T-helper 17 cell (primary cell): ENCODE measurements at regions not wholly inside any gene's neighbourhood (a gene's known extent, or its start where the extent isn't known, plus 50 kb on each side); places are given as distances from the start of the nearest gene placed in this dataset.
"Not testable (repeated sequence)": the region's sequence is repeated elsewhere in the genome, so short reads cannot be mapped to it uniquely, and the experiment has no call there.

Experiments used
- ATAC-seq: fragments of 150-1000 bp; cut with Tn5 transposase; 2 replicates; pipeline ENCODE4 v1.10.0; 2021; ENCODE audit warnings: mild to moderate bottlenecking, moderate library complexity
- DNase-seq, 3 donors: peaks; one replicate each; pipeline versions ENCODE4 v3.0.0 to v3.0.0-alpha.2; 2020 to 2021
- H3K9me3 ChIP-seq: one replicate; pipeline ENCODE4 v1.7.0; 2013; ENCODE audit warnings: low read length, mild to moderate bottlenecking; ENCODE audit not compliant: control insufficient read depth, poor library complexity, severe bottlenecking
- H3K27ac Mint-ChIP-seq: one replicate; pipeline ENCODE4 v1.8.0; 2022; ENCODE audit warnings: mild to moderate bottlenecking, moderate library complexity, mixed read lengths
- H3K27me3 Mint-ChIP-seq: one replicate; pipeline ENCODE4 v1.8.0; 2022; ENCODE audit warnings: mixed read lengths
- H3K36me3 Mint-ChIP-seq: one replicate; pipeline ENCODE4 v1.8.0; 2022; ENCODE audit warnings: low read depth, mixed read lengths
- H3K4me1 Mint-ChIP-seq: one replicate; pipeline ENCODE4 v1.8.0; 2022; ENCODE audit warnings: mild to moderate bottlenecking, mixed read lengths
- H3K4me3 Mint-ChIP-seq: one replicate; pipeline ENCODE4 v1.8.0; 2022; ENCODE audit warnings: mild to moderate bottlenecking, moderate library complexity, mixed read lengths

DNA sequence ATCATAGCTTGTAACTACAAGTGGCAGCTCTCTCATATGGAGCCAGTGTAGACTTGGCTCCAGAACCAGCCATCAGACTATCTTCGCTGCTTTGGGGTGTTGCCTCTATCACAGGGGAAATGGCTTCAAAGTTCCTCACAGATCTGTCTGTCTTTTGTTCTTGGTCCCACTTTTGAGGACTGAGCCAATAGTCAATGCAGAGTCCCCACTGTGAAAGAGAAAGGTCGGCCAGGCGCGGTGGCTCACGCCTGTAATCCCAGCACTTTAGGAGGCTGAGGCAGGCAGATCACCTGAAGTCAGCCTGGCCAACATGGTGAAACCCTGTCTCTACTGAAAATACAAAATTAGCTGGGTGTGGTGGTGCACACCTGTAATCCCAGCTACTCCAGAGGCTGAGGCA is 86.9 kb upstream of the FZD7 start:
- ATAC-seq, H3K4me1 Mint-ChIP-seq, H3K27ac Mint-ChIP-seq, H3K4me3 Mint-ChIP-seq, H3K9me3 ChIP-seq, H3K36me3 Mint-ChIP-seq, DNase-seq: not testable (repeated sequence)
- H3K27me3 Mint-ChIP-seq: peaks cover 34% of the 10 kb centered on the region

- H3K9me3 ChIP-seq: no peaks in the 10 kb centered on the region
- no peak for DNase-seq
- Mint-ChIP-seq H3K4me1 (no peaks in the 10 kb centered on the region), H3K4me3 (no peak overlapping the region), H3K36me3 (no peaks in the 10 kb centered on the region), H3K27ac (no peak overlapping the region), H3K27me3 (peaks cover 36% of the 10 kb centered on the region)
- no peak for ATAC-seq
Measured at GRCh38 chr2:201947287-201947686, 86.4 kb upstream of the FZD7 start.

DNA sequence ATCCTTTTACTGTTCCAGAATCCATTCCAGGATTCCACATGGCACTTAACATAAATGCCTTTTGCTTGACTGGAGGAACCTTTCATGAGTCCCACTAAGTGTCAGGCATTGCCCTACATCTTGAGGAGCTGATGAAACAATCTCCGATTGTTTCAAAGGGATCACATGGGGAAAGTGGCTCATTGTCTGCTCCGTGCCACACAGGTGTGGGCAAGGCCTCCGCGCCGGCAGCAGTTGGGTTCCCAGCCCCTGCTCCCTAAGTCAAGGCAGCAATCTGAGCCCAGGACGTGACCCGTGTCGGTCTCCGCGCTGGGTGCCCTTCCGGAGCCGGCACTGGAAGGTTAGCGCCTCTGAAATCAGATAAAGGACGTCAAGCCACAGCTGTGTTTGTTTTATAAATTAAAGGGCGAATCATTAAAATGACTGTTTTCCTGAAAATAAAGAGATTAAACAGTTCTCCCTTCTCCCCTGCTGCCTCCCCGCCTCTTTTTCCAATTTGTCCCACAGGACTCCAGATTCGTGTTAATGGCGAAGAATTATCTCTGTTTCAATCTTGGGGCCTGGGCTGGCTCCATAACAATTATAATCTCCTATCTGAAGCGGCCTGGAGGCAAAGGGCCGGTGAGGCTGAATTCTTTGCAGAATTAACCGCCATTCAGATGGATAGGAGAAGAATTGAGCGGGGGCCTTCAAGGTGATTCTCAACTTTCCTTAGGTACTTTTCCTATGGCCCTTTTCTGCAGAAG is 84.3 kb upstream of the FZD7 start:
- Mint-ChIP-seq H3K36me3 (no peaks in the 10 kb centered on the region), H3K4me3 (no peak overlapping the region), H3K4me1 (no peaks in the 10 kb centered on the region), H3K27ac (no peak overlapping the region), H3K27me3 (peaks cover 50% of the 10 kb centered on the region)
- no peaks in the 10 kb centered on the region for H3K9me3 ChIP-seq
- ATAC-seq (no peak), DNase-seq (no peak)

DNA sequence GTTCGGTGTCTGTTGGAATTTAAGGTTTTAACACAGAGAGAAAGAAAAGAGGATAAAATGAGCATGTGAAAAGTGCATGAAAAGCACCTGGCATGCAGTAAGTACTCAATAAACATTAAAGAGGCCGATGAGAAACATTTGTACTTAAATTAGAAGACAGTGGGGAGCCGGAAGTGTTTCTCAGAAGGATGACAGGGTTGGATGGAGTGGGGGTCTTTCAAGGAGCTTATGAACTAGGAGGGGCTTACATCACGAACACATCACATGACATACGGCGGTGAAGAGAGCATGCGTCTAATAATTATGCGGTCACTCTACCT is 83.8 kb upstream of the FZD7 start:
- H3K4me3 Mint-ChIP-seq: no peak overlapping the region
- no peak overlapping the region for H3K27ac Mint-ChIP-seq
- H3K36me3 Mint-ChIP-seq: no peaks in the 10 kb centered on the region
- DNase-seq: no peak
- no peaks in the 10 kb centered on the region for H3K9me3 ChIP-seq
- no peak for ATAC-seq
- H3K4me1 Mint-ChIP-seq: no peaks in the 10 kb centered on the region
- peaks cover 51% of the 10 kb centered on the region for H3K27me3 Mint-ChIP-seq

GRCh38 chr2:201950606-201951005 is 83.0 kb upstream of the FZD7 start:
- H3K27ac Mint-ChIP-seq: no peak overlapping the region
- H3K36me3 Mint-ChIP-seq: no peaks in the 10 kb centered on the region
- ATAC-seq (no peak), DNase-seq (no peak)
- H3K4me1 Mint-ChIP-seq: no peaks in the 10 kb centered on the region
- no peaks in the 10 kb centered on the region for H3K9me3 ChIP-seq
- no peak overlapping the region for H3K4me3 Mint-ChIP-seq
- peaks cover 54% of the 10 kb centered on the region for H3K27me3 Mint-ChIP-seq

- H3K36me3 Mint-ChIP-seq: no peaks in the 10 kb centered on the region
- H3K27ac Mint-ChIP-seq: no peak overlapping the region
- ATAC-seq (no peak), DNase-seq (no peak)
- H3K4me3 Mint-ChIP-seq: no peak overlapping the region
- peaks cover 51% of the 10 kb centered on the region for H3K27me3 Mint-ChIP-seq
- no peaks in the 10 kb centered on the region for H3K4me1 Mint-ChIP-seq
- no peaks in the 10 kb centered on the region for H3K9me3 ChIP-seq
Measured at GRCh38 chr2:201952187-201952586, 81.5 kb upstream of the FZD7 start.

DNA sequence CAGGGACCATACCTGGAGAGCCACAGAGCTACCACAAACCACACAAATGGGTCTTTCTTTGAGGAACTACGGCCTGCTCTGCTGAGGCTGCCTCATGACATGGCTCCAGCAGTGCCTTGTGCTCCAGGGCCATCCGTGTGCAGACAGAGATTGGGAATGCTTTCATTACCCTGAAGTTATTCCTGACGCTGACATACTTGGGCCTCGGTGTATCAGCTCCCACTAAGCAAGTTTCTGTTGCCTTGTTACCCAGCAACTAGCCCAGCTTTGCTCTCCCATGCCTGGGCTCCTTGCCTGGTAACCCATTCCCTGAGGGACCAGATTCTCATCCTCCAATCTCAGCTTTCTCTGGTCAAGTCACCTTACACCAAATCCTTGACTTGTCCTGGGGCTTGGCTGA is 80.3 kb upstream of the FZD7 start:
- H3K27me3 Mint-ChIP-seq: peaks cover 44% of the 10 kb centered on the region
- H3K9me3 ChIP-seq: no peaks in the 10 kb centered on the region
- H3K27ac Mint-ChIP-seq: no peak overlapping the region
- no peaks in the 10 kb centered on the region for H3K36me3 Mint-ChIP-seq
- ATAC-seq (no peak), DNase-seq (no peak)
- no peak overlapping the region for H3K4me3 Mint-ChIP-seq
- H3K4me1 Mint-ChIP-seq: no peaks in the 10 kb centered on the region

GRCh38 chr2:201953880-201954279 is 79.8 kb upstream of the FZD7 start:
- ATAC-seq: no peak
- H3K4me1 Mint-ChIP-seq: no peaks in the 10 kb centered on the region
- no peak for DNase-seq
- peaks cover 44% of the 10 kb centered on the region for H3K27me3 Mint-ChIP-seq
- no peak overlapping the region for H3K27ac Mint-ChIP-seq
- H3K36me3 Mint-ChIP-seq: no peaks in the 10 kb centered on the region
- no peaks in the 10 kb centered on the region for H3K9me3 ChIP-seq
- H3K4me3 Mint-ChIP-seq: no peak overlapping the region

GRCh38 chr2:201955231-201955630 is 78.4 kb upstream of the FZD7 start:
- no peak overlapping the region for H3K4me3 Mint-ChIP-seq
- peaks cover 35% of the 10 kb centered on the region for H3K27me3 Mint-ChIP-seq
- no peak for ATAC-seq
- no peaks in the 10 kb centered on the region for H3K9me3 ChIP-seq
- DNase-seq: no peak
- H3K4me1 Mint-ChIP-seq: no peaks in the 10 kb centered on the region
- H3K27ac Mint-ChIP-seq: no peak overlapping the region
- no peaks in the 10 kb centered on the region for H3K36me3 Mint-ChIP-seq

DNA sequence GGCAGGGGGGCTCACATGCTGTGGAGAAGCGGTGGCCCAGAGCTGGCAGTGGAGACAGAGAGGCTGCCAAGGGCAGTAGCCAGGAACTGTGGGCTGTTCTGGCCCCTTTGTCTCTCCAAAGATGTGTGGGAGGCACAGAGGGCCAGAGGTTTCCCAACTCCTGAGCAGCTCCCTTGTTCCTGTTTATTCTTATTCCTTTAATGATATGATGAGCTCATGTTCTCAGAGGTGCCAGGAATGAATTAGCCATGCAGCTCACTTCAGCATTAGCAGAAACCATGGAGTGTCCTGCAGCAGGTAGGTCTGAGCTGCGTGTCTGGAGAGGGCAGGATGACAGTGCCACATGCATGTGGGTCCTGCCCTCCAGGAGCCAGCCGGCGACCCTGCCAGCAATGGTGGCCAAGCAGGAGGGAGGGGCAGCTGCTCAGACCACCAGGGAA is 77.9 kb upstream of the FZD7 start:
- ATAC-seq: no peak
- no peaks in the 10 kb centered on the region for H3K9me3 ChIP-seq
- no peak for DNase-seq
- Mint-ChIP-seq H3K4me3 (no peak overlapping the region), H3K27ac (no peak overlapping the region), H3K36me3 (no peaks in the 10 kb centered on the region), H3K4me1 (no peaks in the 10 kb centered on the region), H3K27me3 (peaks cover 40% of the 10 kb centered on the region)

- ATAC-seq: no peak
- H3K27ac Mint-ChIP-seq: no peak overlapping the region
- no peak overlapping the region for H3K4me3 Mint-ChIP-seq
- no peak for DNase-seq
- H3K9me3 ChIP-seq: no peaks in the 10 kb centered on the region
- H3K27me3 Mint-ChIP-seq: peaks cover 41% of the 10 kb centered on the region
- H3K36me3 Mint-ChIP-seq: no peaks in the 10 kb centered on the region
- H3K4me1 Mint-ChIP-seq: no peaks in the 10 kb centered on the region
Measured at GRCh38 chr2:201956361-201956760, 77.3 kb upstream of the FZD7 start.

- Mint-ChIP-seq H3K4me1 (no peaks in the 10 kb centered on the region), H3K27me3 (peaks cover 40% of the 10 kb centered on the region), H3K27ac (no peak overlapping the region), H3K4me3 (no peak overlapping the region), H3K36me3 (no peaks in the 10 kb centered on the region)
- H3K9me3 ChIP-seq: no peaks in the 10 kb centered on the region
- DNase-seq: no peak
- no peak for ATAC-seq
Measured at GRCh38 chr2:201957091-201957490, 76.6 kb upstream of the FZD7 start.

DNA sequence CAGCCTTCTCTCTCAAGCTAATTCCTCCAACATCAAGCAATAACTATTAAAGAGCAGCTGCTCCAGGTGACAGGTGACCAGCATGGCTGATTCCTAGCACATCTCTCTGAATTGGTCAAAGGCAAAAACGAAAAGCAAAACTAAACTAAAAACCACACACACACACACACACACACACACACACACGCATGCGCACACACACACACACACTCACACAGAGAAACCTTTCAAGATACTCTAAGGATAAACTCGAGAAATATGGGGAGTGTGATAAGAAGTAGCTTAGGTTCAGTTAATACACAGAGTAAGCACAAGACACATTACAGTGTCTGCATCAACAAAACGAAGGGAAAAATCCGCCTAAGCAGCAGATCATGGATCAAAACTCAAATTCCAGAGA is 74.5 kb upstream of the FZD7 start:
- no peak for DNase-seq
- H3K9me3 ChIP-seq: no peaks in the 10 kb centered on the region
- peaks cover under 1% of the 10 kb centered on the region for H3K4me1 Mint-ChIP-seq
- peaks cover 24% of the 10 kb centered on the region for H3K27me3 Mint-ChIP-seq
- no peaks in the 10 kb centered on the region for H3K36me3 Mint-ChIP-seq
- no peak for ATAC-seq
- no peak overlapping the region for H3K4me3 Mint-ChIP-seq
- H3K27ac Mint-ChIP-seq: no peak overlapping the region

GRCh38 chr2:201959626-201960025 is 74.0 kb upstream of the FZD7 start:
- Mint-ChIP-seq H3K4me3 (no peak overlapping the region), H3K27me3 (peaks cover 24% of the 10 kb centered on the region), H3K36me3 (no peaks in the 10 kb centered on the region), H3K27ac (no peak overlapping the region), H3K4me1 (peaks cover 5% of the 10 kb centered on the region)
- no peaks in the 10 kb centered on the region for H3K9me3 ChIP-seq
- DNase-seq (no peak), ATAC-seq (no peak)
